HG03066 (cell line): ENCODE measurements at regions not wholly inside any gene's neighbourhood (a gene's known extent, or its start where the extent isn't known, plus 50 kb on each side); places are given as distances from the start of the nearest gene placed in this dataset.

ENCODE experiments used
- ATAC-seq: cut with Tn5 transposase; IDR thresholded peaks from one replicate; pipeline ENCODE4 v1.9.1; 2021; ENCODE audit warnings: low read depth; ENCODE audit not compliant: unreplicated experiment

GRCh38 chr11:37078521-37078920 is 480.5 kb upstream of the RAG2 start:
- ATAC-seq: no peak

- ATAC-seq: no peak
Observed at GRCh38 chr11:37076866-37077265, 478.8 kb upstream of the RAG2 start.

GRCh38 chr11:37072538-37073055 is 474.6 kb upstream of the RAG2 start:
- ATAC-seq: no peak

GRCh38 chr11:37050311-37050710 is 452.3 kb upstream of the RAG2 start:
- ATAC-seq: no peak

- no peak for ATAC-seq
Observed at GRCh38 chr11:37040921-37041320, 442.9 kb upstream of the RAG2 start.

GRCh38 chr11:37038911-37039310 is 440.9 kb upstream of the RAG2 start:
- ATAC-seq: no peak

- no peak for ATAC-seq
Observed at GRCh38 chr11:37026741-37027140, 428.7 kb upstream of the RAG2 start.

- no peak for ATAC-seq
Observed at GRCh38 chr11:37026326-37026725, 428.3 kb upstream of the RAG2 start.

- no peak for ATAC-seq
Observed at GRCh38 chr11:37006563-37006962, 408.5 kb upstream of the RAG2 start.

GRCh38 chr11:37002831-37003230 is 404.8 kb upstream of the RAG2 start:
- no peak for ATAC-seq

GRCh38 chr11:36997656-36998055 is 399.6 kb upstream of the RAG2 start:
- ATAC-seq: no peak

GRCh38 chr11:36996795-36997194 is 398.8 kb upstream of the RAG2 start:
- ATAC-seq: no peak

- no peak for ATAC-seq
Observed at GRCh38 chr11:36994208-36994607, 396.2 kb upstream of the RAG2 start.

- no peak for ATAC-seq
Observed at GRCh38 chr11:36988556-36988955, 390.5 kb upstream of the RAG2 start.

- no peak for ATAC-seq
Observed at GRCh38 chr11:36985562-36985961, 387.5 kb upstream of the RAG2 start.

- ATAC-seq: no peak
Observed at GRCh38 chr11:36976741-36977140, 378.7 kb upstream of the RAG2 start.

- ATAC-seq: no peak
Observed at GRCh38 chr11:36974771-36975170, 376.7 kb upstream of the RAG2 start.

GRCh38 chr11:36953976-36954375 is 355.9 kb upstream of the RAG2 start:
- ATAC-seq: no peak

- ATAC-seq: no peak
Observed at GRCh38 chr11:36948460-36949127, 350.6 kb upstream of the RAG2 start.

- ATAC-seq: no peak
Observed at GRCh38 chr11:36945384-36945783, 347.3 kb upstream of the RAG2 start.

- no peak for ATAC-seq
Observed at GRCh38 chr11:36933481-36933880, 335.4 kb upstream of the RAG2 start.

GRCh38 chr11:36931139-36931538 is 333.1 kb upstream of the RAG2 start:
- no peak for ATAC-seq

- no peak for ATAC-seq
Observed at GRCh38 chr11:36930256-36930655, 332.2 kb upstream of the RAG2 start.
